Fibroblast of peridontal ligament (primary cell): ENCODE measurements at regions not wholly inside any gene's neighbourhood (a gene's known extent, or its start where the extent isn't known, plus 50 kb on each side); places are given as distances from the start of the nearest gene placed in this dataset.
"Not testable (repeated sequence)": the region's sequence is repeated elsewhere in the genome, so short reads cannot be mapped to it uniquely, and the experiment has no call there.

Experiments used
- DNase-seq: peaks from one replicate; pipeline ENCODE4 v3.0.0-alpha.2; 2010; ENCODE audit errors: extremely low read depth

- DNase-seq = no peak
These were observed 329.7 kb upstream of the USP24 start for GRCh38 chr1:55544826-55545225.

GRCh38 chr1:55542901-55543504 is 327.8 kb upstream of the USP24 start:
- peak; percentile 97 for DNase-seq

DNA sequence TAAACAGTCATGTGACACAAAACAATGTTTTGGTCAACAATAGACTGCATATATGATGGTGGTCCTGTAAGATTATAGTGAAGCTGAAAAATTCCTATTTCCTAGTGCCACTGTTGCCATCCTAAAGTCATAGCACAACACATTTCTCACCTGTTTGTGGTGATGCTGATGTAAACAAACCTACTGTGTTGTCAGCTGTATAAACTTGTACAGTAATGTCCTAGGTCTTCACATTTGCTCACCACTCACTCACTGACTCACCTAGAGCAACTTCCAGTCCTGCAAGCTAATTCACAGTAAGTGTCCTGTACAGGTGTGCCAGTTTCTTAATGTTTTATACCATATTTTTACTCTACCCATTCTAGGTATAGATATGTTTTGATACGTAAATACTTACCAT is 326.1 kb upstream of the USP24 start:
- DNase-seq = no peak

GRCh38 chr1:55539652-55540512 is 324.7 kb upstream of the USP24 start:
- no peak for DNase-seq

- DNase-seq = no peak
These were observed 323.3 kb upstream of the USP24 start for GRCh38 chr1:55538428-55538827.

- peak; percentile 34 for DNase-seq
These were observed 321.3 kb upstream of the USP24 start for GRCh38 chr1:55536545-55536865.

DNA sequence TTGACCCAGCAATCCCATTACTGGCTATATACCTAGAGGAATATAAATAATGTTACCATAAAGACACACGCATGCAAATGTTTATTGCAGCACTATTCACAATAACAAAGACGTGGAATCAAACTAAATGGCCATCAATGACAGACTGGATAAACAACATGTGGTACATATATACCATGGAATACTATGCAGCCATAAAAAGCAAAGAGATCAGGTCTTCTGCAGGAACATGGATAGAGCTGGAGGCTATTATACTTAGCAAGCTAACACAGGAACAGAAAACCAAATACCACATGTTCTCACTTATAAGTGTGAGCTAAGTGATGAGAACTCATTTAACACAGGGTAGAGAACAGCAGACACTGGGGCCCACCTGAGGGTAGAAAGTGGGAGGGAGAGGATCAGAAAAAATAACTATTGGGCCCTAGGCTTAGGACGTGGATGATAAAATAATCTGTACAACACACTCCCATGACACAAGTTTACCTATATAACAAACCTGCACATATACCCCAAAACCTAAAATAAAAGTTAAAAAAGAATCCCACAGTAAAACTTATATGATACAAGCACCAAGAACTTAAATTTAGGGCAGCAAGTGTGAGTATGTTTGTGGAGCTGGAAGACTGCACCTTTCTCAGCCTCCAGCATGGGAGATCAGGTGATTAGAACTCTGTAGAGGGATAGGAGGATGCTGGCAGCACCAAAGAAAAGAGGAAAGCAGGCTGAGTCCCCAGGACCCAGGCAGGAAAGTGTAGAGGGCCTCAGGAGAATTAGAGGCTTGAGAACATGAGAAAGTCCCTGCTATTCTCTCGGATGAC is 320.8 kb upstream of the USP24 start:
- no peak for DNase-seq

DNA sequence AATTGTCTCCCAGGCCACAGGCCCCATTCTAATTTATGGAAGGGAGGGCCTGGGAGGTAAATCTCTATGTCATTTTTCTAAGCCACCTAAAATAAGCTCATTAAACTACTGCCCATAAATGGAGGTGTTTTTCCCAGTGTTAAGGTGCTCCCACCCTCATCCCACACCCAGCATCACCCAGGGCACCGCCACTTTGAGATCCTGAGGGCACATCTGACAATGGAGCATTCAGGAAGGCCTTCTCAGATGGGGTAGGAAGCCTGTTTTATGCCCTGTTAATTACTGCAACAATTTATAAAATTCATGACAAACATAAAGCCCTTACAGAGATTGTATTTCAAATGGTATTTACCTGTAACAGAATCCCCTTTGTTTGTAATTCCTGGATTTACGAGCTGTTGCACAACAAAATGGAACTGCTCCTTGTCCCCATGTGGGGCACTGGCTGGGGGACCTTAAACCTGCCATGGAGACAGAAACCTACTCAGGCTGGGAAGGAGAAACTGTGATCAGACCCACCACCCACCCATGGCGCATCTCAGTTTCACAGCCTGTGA is 319.5 kb upstream of the USP24 start:
- no peak for DNase-seq

GRCh38 chr1:55531644-55532043 is 316.5 kb upstream of the USP24 start:
- DNase-seq = no peak

- DNase-seq = no peak
These were observed 315.8 kb upstream of the USP24 start for GRCh38 chr1:55530749-55531478.

- DNase-seq = no peak
These were observed 313.9 kb upstream of the USP24 start for GRCh38 chr1:55529017-55529416.

GRCh38 chr1:55527831-55528230 is 312.7 kb upstream of the USP24 start:
- DNase-seq = no peak

DNA sequence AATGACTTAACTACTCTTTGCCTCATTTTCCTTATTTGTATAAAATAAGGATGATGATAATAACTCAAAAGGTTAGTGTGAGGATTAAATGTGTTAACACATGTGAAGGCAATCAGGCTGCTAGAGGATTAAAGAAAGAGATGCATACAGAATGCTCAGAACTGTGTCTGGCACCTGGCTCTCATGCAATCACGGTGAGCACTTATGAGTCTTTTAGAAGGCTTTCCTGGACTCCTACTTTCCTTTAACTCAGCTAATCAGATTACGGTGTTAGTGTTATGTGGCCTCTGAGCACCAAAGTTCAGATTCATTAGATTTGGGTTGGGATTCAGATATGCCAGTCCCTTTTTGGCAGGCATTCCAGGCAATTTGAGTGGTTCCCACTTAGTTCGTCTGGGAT is 311.6 kb upstream of the USP24 start:
- no peak for DNase-seq

DNA sequence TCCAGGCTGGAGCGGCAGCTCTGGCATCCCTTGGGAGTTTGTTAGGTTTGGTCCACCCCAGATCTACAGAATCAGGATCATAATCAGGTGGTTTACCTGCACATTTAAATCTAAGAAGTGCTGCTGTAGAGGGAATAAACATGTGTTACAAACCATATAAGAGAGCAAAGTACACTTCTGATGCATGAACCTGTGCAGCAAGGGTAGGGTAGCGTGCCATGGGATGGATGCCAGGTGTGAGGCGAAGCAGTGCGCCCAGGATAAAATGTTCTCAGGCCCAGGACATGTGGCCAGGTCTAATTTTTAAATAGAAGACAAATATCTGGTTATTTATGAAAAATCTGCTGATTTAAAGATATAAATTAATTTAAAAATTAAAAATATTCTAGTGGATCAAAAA is 308.8 kb upstream of the USP24 start:
- DNase-seq = no peak

DNA sequence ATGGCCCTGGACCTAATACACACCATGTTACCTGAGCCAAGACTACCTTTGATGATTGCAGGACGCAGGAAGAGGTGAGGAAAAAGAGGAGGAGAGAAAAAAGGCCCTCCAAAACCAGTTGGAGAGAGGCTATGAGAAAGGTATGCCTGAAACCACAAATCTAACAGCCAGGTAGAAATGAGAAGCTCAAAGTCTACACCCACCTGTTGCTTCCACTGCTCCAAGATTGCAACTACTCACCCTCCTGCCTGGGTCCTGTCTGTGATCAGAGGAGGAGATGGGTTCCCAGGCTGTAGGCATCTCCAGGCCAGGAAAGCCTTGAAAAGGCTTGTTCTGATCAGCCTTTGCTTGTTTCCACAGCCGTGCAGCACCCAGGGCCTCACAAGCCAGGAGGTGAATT is 307.8 kb upstream of the USP24 start:
- no peak for DNase-seq

- DNase-seq = no peak
These were observed 307.3 kb upstream of the USP24 start for GRCh38 chr1:55522353-55522903.

GRCh38 chr1:55520861-55521260 is 305.7 kb upstream of the USP24 start:
- DNase-seq = no peak

DNA sequence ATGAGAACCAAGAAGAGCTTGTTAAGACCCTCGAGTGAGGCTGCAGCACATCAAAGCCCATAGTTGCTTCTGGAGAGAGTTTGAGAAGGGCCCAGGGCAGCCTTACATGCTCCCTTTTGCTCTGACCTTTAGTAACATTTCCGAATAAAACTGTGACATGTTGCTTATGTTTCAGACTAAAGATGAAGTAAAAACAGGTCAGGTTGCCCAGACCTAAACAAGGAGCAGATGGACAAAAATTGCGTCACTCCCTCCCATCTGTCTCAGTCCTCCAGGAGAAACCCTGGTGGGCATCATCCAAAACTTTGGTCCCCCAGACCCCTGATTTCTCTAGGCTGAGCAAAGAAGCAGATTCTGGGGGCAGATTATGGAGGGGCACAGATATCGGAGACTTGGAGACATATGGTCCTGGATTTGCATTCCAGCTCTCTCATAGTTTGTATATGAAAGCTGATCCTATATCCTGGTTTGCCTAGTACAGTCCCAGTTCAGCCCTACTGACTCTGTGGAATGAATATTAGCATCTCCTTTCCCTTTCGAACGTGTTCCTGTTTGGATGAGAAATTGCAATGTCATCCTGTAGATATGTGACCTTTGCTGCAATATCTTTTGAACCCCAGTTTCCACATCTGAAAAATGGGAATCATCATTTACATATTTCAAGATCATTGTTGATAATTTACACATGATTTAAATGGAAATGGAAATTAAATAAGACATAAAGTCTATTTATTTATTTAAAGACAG is 304.9 kb upstream of the USP24 start:
- peak; percentile 93 for DNase-seq

GRCh38 chr1:55519276-55519675 is 304.1 kb upstream of the USP24 start:
- no peak for DNase-seq

- no peak for DNase-seq
These were observed 301.9 kb upstream of the USP24 start for GRCh38 chr1:55517036-55517435.

DNA sequence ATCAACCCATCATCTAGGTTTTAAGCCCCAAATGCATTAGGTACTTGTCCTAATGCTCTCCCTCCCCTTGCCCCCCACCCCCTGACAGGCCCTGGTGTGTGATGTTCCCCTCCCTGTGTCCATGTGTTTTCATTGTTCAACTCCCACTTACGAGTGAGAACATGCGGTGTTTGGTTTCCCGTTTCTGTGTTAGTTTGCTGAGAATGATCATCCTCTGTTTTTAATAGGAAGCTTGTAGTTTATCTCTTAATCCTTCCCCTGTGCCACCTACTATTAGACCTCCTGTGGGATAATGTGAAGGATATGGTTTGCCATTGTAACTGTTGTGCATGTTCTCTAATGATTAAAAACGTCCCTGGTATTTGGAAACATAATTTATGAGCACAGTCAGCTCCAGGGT is 299.4 kb upstream of the USP24 start:
- not testable (repeated sequence) for DNase-seq
